HL-60 (cell line): ENCODE measurements at regions not wholly inside any gene's neighbourhood (a gene's known extent, or its start where the extent isn't known, plus 50 kb on each side); places are given as distances from the start of the nearest gene placed in this dataset.

ENCODE experiments used
- CTCF ChIP-seq: IDR thresholded peaks from one replicate; pipeline ENCODE4 v1.5.1; 2011; ENCODE audit warnings: low read length, control low read depth, inconsistent platforms; ENCODE audit not compliant: insufficient read depth
- REST ChIP-seq: IDR thresholded peaks from 2 replicates; pipeline ENCODE4 v1.6.1; 2012; ENCODE audit warnings: low read depth; ENCODE audit not compliant: insufficient replicate concordance

- TF ChIP-seq CTCF (peak; percentile 67), REST (no peak)
Measured at GRCh38 chrX:27336466-27337091, 126.6 kb downstream of the PPP4R3C start.
